Endothelial cell (in vitro differentiated cells): ENCODE measurements at regions not wholly inside any gene's neighbourhood (a gene's known extent, or its start where the extent isn't known, plus 50 kb on each side); places are given as distances from the start of the nearest gene placed in this dataset.

Experiments
- DNase-seq: peaks from one replicate; pipeline ENCODE4 v3.0.0; 2021; ENCODE audit warnings: low spot score
- H3K27ac Mint-ChIP-seq: one replicate; pipeline ENCODE4 v1.8.0; 2021; ENCODE audit warnings: mixed read lengths, inconsistent platforms; ENCODE audit not compliant: unreplicated experiment
- H3K27me3 Mint-ChIP-seq: one replicate; pipeline ENCODE4 v1.8.0; 2021; ENCODE audit warnings: mild to moderate bottlenecking, moderate library complexity, mixed read lengths, inconsistent platforms; ENCODE audit not compliant: unreplicated experiment
- H3K36me3 Mint-ChIP-seq: one replicate; pipeline ENCODE4 v1.8.0; 2021; ENCODE audit warnings: mild to moderate bottlenecking, low read depth, mixed read lengths, inconsistent platforms; ENCODE audit not compliant: unreplicated experiment
- H3K4me1 Mint-ChIP-seq: one replicate; pipeline ENCODE4 v1.8.0; 2021; ENCODE audit warnings: mild to moderate bottlenecking, mixed read lengths, inconsistent platforms; ENCODE audit not compliant: unreplicated experiment
- H3K4me3 Mint-ChIP-seq: one replicate; pipeline ENCODE4 v1.8.0; 2021; ENCODE audit warnings: mild to moderate bottlenecking, mixed read lengths, inconsistent platforms; ENCODE audit not compliant: unreplicated experiment
- H3K9me3 Mint-ChIP-seq: one replicate; pipeline ENCODE4 v1.8.0; 2021; ENCODE audit warnings: mixed read lengths, inconsistent platforms; ENCODE audit not compliant: unreplicated experiment
- TF ChIP-seq, protein P1 (sequence below): fragments of 200-600 bp; sonication (generic); IDR thresholded peaks from one replicate; pipeline ENCODE4 v1.5.0; 2021; ENCODE audit warnings: antibody characterized with exemption; ENCODE audit not compliant: unreplicated experiment

DNA sequence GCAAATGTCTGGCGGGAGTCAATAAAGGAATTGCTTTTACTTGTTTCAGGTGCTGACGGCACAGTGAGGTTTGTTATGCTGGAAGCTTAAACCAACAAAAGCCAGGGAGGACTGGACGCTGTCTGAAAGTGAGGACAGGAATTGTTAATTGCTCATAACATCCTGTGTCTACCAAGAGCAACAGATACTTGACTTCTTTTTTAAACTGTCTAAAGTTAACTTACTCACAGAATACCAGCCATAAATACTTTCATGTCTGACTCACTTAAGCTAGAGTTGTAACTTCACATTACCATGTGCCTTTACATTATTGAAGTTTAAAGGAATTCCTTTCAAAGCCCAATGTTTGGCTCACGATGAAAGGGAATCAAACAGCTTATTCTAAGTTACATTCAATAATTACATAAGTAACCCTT, 252.7 kb upstream of the SHH start:
- Mint-ChIP-seq H3K9me3 (no peaks in the 10 kb centered on the region), H3K4me3 (no peak overlapping the region), H3K27me3 (peaks cover 4% of the 10 kb centered on the region), H3K4me1 (peaks cover 4% of the 10 kb centered on the region), H3K36me3 (no peaks in the 10 kb centered on the region), H3K27ac (no peak overlapping the region)
- DNase-seq: no peak
- TF ChIP-seq, protein P1, sequence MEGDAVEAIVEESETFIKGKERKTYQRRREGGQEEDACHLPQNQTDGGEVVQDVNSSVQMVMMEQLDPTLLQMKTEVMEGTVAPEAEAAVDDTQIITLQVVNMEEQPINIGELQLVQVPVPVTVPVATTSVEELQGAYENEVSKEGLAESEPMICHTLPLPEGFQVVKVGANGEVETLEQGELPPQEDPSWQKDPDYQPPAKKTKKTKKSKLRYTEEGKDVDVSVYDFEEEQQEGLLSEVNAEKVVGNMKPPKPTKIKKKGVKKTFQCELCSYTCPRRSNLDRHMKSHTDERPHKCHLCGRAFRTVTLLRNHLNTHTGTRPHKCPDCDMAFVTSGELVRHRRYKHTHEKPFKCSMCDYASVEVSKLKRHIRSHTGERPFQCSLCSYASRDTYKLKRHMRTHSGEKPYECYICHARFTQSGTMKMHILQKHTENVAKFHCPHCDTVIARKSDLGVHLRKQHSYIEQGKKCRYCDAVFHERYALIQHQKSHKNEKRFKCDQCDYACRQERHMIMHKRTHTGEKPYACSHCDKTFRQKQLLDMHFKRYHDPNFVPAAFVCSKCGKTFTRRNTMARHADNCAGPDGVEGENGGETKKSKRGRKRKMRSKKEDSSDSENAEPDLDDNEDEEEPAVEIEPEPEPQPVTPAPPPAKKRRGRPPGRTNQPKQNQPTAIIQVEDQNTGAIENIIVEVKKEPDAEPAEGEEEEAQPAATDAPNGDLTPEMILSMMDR: no peak

DNA sequence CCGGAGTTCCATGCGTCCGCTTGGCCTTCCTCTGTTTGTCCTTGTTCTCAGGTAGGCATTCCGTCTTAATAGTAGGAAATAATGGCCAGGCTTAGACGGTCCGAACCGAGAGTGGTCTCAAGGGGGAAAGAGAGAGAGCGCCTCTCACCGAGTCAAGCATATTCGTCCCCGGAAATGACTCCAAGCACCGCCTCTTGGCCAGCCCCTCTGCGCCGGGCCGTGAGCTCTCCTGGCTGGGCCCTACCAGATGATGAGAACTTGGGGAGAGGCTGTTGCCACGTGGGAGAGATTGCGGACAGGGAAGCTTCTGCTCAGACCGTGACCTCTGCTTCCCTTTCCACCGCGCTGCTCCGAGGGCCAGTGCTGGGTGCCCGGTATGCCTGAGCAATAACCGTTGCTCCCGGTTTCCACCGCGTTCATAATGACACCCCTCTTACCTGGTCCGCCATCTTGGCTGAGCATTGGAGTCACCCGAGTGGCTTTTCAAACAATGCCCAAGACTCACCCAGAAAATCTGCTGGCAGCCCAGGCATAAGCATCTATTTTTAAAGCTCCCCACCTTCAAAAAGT, 251.1 kb upstream of the SHH start:
- Mint-ChIP-seq H3K36me3 (no peaks in the 10 kb centered on the region), H3K9me3 (no peaks in the 10 kb centered on the region), H3K4me3 (no peak overlapping the region), H3K4me1 (peaks cover 4% of the 10 kb centered on the region), H3K27me3 (peaks cover 4% of the 10 kb centered on the region), H3K27ac (no peak overlapping the region)
- TF ChIP-seq, protein P1: no peak
- DNase-seq: no peak

DNA sequence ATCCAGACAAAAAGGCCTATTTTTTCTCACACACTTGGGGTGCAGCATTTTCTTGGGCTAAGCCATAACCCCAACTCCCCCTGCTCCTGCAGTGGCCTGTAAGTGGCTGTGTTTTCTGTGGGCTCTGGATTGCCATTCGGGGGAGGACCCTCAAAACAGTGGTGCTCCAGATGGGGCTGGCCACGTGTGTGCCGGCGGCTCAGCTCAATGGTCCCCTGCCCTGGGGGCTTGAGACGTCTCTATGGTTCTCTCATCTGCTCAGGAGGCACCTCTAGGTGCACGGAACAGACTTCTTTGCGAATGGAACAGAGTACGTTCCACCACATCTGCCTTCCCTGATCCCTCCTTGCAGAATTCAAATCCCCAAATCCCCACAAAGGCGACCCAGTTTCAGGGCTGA, 250.0 kb upstream of the SHH start:
- Mint-ChIP-seq H3K9me3 (no peaks in the 10 kb centered on the region), H3K4me1 (peaks cover 4% of the 10 kb centered on the region), H3K27ac (no peak overlapping the region), H3K4me3 (no peak overlapping the region), H3K27me3 (peaks cover 4% of the 10 kb centered on the region), H3K36me3 (no peaks in the 10 kb centered on the region)
- DNase-seq: no peak
- TF ChIP-seq, protein P1: no peak

DNA sequence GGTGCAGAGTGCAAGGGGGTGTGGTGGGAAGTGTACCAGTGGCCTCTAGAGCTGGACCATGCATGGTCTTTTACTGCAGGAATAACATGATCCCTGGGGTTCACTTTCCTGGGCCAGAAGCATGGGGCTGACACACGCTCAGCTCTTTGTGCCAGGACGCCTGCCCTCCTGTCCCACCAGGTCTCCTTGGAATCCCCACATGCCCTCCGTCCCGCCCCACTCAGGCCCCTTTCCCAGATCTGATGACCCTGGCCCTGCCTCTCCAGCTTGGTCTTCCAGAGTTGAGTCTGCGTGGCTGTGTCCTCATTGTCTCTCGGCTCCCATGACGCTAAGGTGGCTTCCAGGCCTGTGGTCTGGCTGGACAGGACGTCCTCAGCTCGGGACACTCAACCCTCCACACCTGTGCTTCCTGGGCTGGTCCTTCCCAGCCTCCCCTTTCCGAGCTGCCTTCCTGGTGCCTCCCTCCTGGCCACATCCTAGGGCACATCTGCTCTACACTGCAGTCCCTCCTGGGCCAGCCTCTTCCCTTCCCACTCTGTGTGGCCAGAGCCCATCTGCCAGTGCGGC, 249.5 kb upstream of the SHH start:
- TF ChIP-seq, protein P1: no peak
- no peaks in the 10 kb centered on the region for H3K9me3 Mint-ChIP-seq
- no peak overlapping the region for H3K4me3 Mint-ChIP-seq
- H3K27me3 Mint-ChIP-seq: peaks cover 4% of the 10 kb centered on the region
- no peak overlapping the region for H3K27ac Mint-ChIP-seq
- DNase-seq: no peak
- peaks cover 4% of the 10 kb centered on the region for H3K4me1 Mint-ChIP-seq
- H3K36me3 Mint-ChIP-seq: no peaks in the 10 kb centered on the region

DNA sequence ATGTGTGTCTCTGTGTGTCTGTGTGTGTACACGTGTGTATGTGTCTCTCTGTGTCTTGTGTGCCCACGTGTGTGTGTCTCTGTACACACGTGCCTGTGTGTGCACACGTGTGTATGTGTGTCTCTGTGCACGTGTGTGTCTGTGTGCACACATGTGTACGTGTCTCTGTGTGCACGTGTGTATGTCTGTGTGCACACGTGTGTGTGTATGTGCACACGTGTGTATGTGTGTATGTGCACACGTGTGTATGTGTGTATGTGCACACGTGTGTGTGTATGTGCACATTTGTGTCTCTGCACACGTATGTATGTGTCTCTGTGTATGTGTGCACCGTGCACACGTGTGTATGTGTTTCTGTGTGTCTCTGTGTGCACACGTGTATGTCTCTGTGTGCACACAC, 248.7 kb upstream of the SHH start:
- Mint-ChIP-seq H3K27ac (no peak overlapping the region), H3K9me3 (no peaks in the 10 kb centered on the region)

More for the DNA sequence above, 248.7 kb upstream of the SHH start:
- TF ChIP-seq, protein P1: no peak
- DNase-seq: no peak
- peaks cover 4% of the 10 kb centered on the region for H3K4me1 Mint-ChIP-seq
- H3K27me3 Mint-ChIP-seq: peaks cover 4% of the 10 kb centered on the region
- no peak overlapping the region for H3K4me3 Mint-ChIP-seq
- H3K36me3 Mint-ChIP-seq: no peaks in the 10 kb centered on the region
